GM21447 (cell line): ENCODE measurements at regions not wholly inside any gene's neighbourhood (a gene's known extent, or its start where the extent isn't known, plus 50 kb on each side); places are given as distances from the start of the nearest gene placed in this dataset.
"Not testable (repeated sequence)": the region's sequence is repeated elsewhere in the genome, so short reads cannot be mapped to it uniquely, and the experiment has no call there.

ENCODE experiments used
- ATAC-seq: cut with Tn5 transposase; IDR thresholded peaks from one replicate; pipeline ENCODE4 v1.9.1; 2021; ENCODE audit not compliant: unreplicated experiment

DNA sequence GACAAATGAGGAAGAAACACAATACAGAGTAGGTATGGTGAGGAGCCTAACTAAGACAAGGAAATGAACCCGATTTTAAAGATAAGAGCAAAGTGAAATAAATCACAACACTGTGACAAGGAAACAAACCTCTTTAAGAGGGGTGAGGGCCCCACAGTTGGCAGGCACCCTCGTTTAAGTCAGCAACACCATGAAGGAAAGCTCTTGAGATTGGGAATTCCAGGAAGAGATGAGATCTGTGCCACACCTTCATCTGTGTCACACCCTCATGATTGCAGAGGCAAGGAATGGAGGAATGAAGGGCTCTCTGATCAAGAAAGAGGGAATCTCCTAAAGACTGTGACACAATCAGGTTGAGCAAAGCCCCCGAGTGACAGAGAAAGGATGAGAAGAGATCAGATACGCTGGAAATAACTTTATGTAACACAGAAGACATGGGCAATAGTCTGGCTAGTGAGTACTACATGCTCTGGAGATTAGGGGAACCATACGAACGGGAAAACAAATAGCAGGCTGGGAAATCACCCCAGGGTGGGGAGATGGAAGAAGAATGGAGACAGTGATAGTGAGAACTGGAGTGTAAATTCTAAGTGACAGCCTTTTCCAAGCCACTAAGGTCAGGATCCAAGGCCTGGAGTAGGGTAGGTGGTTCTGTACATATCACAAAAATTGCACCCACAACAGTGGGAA, 51.7 kb upstream of the TERB2 start:
- not testable (repeated sequence) for ATAC-seq
